GM20431 (cell line): ENCODE measurements at regions not wholly inside any gene's neighbourhood (a gene's known extent, or its start where the extent isn't known, plus 50 kb on each side); places are given as distances from the start of the nearest gene placed in this dataset.

ENCODE experiments used
- in situ Hi-C: fragments of 300-500 bp; cut with MseI, MboI; formaldehyde crosslinking; loops from one replicate; pipeline ENCODE4 v1.15.0; 2020; ENCODE audit warnings: low sequenced_read_pairs; ENCODE audit not compliant: unreplicated experiment

- in situ Hi-C loops, result no loop called here
Measured at GRCh38 chr13:107835339-107836018, 379.9 kb downstream of the LIG4 start.

DNA sequence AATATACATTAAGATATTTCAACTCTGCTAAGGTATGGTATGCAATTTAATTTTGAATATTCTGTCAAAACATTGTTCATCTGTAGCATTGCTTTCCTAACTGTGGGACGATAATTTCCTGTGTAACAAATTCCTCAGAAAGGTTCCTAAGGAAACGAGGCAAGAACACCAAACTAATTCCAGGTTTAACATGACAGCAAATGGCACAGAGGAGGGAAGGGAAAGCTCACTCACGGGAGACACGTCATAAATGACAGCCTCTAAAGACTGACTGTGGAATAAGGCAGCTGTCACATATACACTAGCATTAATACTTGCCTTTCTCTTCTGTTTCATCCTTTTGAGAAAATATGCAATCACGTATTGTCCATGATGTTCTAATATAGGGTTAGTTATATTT, 380.6 kb downstream of the LIG4 start:
- in situ Hi-C loops, result no loop called here

GRCh38 chr13:107834281-107834680, 381.1 kb downstream of the LIG4 start:
- in situ Hi-C loops, result no loop called here

GRCh38 chr13:107832500-107833100, 382.7 kb downstream of the LIG4 start:
- in situ Hi-C loops, result no loop called here

- in situ Hi-C loops, result no loop called here
Measured at GRCh38 chr13:107830804-107831203, 384.5 kb downstream of the LIG4 start.

DNA sequence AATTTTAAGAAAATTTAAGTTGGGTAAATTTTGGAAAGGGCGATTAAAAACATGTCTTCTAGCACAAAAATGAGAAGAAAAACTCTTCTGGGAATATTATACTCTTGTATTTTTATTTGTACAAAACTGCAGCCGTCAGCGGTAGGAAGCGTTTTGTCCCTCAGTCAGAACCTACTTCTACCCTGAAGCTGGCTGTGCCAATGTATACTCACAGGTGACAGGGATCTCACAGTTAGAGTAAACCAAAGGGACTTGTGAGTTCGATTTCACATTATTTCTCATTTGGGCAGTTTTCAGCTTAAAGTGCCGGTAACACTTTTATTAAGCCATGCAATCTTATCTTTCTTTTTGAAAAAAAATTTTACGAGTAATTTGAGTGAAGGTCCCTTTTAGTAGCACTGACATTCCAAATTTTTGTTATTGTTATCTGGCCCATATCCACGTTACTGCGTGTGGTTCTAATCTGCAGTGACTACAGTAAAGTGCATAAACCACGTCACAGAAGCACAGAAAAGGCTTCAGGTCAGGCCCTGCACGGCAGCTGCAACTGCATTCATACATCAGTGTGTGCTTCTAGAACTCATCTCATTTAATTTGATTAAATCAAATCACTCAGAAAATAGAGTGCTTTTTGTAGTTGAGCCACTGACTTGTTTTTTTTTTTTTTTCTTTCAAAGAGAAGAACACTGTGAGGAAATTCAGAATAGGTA, 387.3 kb downstream of the LIG4 start:
- in situ Hi-C loops, result no loop called here

DNA sequence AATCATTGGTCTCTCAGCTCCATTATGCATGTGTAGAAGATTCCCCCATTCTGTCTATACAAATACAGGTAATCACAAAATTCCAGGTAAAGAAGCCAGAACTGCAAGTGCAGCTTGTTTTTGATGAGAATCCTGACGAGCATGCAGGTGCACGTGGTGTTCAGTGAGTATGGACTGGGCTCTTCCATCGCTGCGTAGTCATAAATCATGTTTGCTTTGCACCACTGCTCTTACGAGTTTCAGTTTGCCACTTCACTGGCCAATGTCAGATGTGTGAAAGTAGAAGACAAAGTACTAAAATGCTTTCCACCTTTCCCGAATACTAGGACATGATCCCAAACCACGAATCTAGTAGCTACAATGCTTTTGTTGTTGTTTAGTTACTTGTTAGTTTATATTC, 390.7 kb downstream of the LIG4 start:
- in situ Hi-C loops, result no loop called here

- in situ Hi-C loops, result no loop called here
Measured at GRCh38 chr13:107822006-107822405, 393.3 kb downstream of the LIG4 start.

DNA sequence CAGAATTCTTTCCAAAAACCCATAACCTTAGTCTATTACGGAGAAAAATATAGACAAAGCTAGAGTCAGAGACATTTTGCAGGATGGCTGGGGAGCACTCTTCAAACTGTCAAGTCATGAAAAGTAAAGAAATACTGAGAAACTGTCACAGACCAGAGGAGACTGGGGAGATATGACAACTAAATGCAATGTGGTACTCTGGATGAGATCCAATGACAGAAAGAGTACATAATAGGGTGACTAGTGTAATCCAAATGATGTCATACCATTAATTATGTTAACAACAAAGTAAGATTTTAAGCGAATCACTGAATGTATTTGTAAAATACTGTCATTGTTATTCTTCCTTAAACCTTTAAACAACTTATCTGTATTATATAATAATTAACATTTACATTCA, 393.8 kb downstream of the LIG4 start:
- in situ Hi-C loops, result no loop called here

- in situ Hi-C loops, result no loop called here
Measured at GRCh38 chr13:107819071-107819470, 396.3 kb downstream of the LIG4 start.

DNA sequence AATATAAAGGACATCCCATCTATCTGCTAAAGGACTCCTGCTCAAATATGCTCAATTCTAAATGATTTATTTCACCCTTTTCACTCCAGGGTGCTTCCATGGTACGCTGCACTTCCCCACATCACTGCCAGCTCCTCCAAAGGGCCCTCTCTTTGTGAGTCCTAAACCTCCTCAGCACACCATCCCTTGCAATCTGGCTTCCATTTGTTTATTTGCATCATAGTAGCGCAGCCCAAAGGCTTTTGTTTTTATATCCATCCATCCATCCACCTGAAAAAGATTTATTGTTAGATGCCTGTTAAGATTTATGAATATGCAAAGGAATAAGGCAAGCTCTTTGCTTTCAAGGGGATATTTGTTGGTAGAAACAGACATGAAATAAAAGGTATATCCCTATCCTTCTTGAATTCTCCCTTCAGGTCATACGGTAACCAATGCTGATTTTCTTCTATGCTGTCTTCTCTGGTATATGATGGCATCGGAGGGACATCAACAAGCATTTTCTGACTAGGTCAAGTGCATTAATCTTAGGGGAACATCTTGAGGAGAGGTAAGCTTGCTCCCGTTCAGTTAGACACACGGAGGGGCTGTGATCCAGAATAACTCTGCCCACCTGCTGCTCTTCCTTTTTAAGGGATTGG, 397.6 kb downstream of the LIG4 start:
- in situ Hi-C loops, result no loop called here

DNA sequence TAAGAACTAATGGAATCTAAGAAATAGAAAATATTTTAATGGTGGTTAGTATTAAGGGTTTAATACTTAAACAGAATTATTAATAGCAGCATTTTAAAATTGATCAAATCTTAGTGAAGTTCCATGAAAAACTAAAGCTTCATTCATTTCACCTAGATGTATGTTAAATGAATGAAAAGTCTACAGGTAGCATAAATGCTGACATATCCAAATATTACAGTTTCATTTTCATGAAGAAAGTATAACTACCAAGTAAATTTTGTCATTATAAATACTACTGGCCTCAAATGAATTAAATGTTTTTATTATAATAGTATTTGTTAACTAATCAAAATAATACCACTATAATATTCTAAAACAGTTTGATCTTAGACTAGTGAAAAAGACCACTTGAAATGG, 403.3 kb downstream of the LIG4 start:
- in situ Hi-C loops, result no loop called here

GRCh38 chr13:107811233-107812013, 403.9 kb downstream of the LIG4 start:
- in situ Hi-C loops, result no loop called here

DNA sequence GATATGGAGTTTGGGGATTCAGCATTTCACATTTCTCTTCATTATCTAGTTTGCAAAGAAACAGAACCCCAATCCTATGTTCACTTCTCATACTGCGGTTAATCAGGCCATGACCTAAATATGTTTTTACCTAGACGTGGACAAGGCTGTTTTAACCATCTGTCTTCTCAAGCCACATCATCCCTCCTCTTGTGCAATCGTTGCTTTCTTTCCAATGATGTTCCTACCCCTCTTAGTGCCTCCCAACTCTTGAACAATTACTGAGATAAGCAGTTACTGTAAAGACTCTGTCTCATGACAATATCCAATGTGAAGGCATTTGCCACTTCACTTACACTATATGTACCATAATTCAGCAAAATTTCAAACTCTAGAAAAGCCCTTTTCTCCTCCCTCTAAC, 406.2 kb downstream of the LIG4 start:
- in situ Hi-C loops, result no loop called here

DNA sequence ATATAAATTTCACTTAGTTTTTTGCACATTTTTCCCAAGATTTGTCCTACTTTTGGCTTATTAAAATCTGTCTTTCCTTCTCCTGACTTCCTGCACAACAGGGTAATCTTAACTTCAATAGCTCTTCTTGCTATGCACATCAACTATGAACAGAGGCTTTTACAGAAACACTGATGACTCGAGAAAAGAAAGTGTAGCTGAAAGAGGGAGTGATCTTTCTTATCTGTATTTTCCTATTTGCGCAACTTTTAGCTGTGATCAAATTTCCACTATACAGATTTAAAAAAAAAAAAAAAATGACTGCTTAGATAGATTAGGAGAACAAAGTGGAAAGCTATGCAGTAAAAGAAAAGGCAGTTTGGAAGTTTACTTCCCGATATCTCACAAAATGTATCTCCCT, 406.9 kb downstream of the LIG4 start:
- in situ Hi-C loops, result no loop called here

- in situ Hi-C loops, result no loop called here
Measured at GRCh38 chr13:107807306-107808073, 407.8 kb downstream of the LIG4 start.

DNA sequence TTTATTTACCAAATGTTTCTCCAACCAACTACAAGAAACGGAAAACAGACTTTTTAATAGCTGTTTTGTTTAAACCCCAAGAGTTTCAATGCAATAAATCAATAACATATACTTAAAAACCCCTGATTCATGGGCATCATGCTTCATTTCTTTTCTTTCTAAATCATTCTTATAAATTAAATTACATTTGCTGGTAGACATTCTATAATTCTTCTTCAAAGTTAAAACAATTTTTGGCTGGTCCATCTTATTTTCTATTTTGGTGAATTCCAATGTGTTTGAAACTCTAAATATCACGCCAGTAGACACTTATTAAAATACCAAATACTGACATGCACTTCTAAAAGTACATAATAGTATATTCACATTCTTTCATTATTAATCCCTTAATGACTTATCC, 408.6 kb downstream of the LIG4 start:
- in situ Hi-C loops, result no loop called here

- in situ Hi-C loops, result no loop called here
Measured at GRCh38 chr13:107803822-107804495, 411.4 kb downstream of the LIG4 start.

DNA sequence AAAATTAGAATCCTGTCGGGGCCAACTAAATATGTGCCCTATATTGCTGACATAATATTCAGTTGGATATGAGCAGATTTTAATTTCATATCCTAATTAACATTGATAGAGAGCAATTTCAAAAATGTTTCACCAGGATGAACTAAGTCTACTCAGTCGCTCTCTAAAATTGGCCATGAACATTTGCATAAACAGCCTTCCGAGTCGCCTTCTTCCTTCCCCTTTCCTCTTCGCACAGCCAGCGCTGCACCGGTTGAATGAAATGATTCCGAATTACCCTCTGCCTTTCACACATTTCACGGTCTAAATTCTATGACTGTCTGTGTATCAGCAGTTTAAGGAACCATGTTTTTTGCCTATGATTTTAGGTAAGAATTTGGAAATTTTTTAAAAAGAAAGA, 413.7 kb downstream of the LIG4 start:
- in situ Hi-C loops, result no loop called here
